Uterus (tissue), 3 donors: ENCODE measurements at regions not wholly inside any gene's neighbourhood (a gene's known extent, or its start where the extent isn't known, plus 50 kb on each side); places are given as distances from the start of the nearest gene placed in this dataset.

Experiments used
- DNase-seq, 2 donors: peaks; one replicate each; pipeline ENCODE4 v3.0.0-alpha.2; 2019 to 2020
- H3K27ac ChIP-seq, 2 donors: fragments of 200-600 bp; sonication (generic); 1 replicate in 1 of 2; 2 replicates in 1 of 2; pipeline ENCODE4 v1.5.1; 2016 to 2018
- H3K27me3 ChIP-seq, 2 donors: fragments of 200-600 bp; sonication (generic); one replicate each; pipeline ENCODE4 v1.5.1; 2018 to 2019; ENCODE audit warnings: control low read depth in 1 of 2
- H3K36me3 ChIP-seq, 2 donors: fragments of 200-600 bp; sonication (generic); one replicate each; pipeline ENCODE4 v1.5.1; 2019; ENCODE audit warnings: control low read depth in 1 of 2
- H3K4me1 ChIP-seq, 2 donors: fragments of 200-600 bp; sonication (generic); one replicate each; pipeline ENCODE4 v1.5.1; 2018 to 2019; ENCODE audit warnings: control low read depth in 1 of 2
- H3K4me3 ChIP-seq, 2 donors: fragments of 200-600 bp; sonication (generic); 1 replicate in 1 of 2; 2 replicates in 1 of 2; pipeline ENCODE4 v1.5.1; 2018 to 2019; ENCODE audit warnings: mild to moderate bottlenecking in 1 of 2
- H3K9me3 ChIP-seq, 2 donors: fragments of 200-600 bp; sonication (generic); one replicate each; pipeline ENCODE4 v1.5.1; 2019; ENCODE audit warnings: control low read depth in 1 of 2
- POLR2A ChIP-seq, 2 donors: fragments of 450-650 bp; IDR thresholded peaks; one replicate each; pipeline ENCODE4 v1.6.1; 2016; ENCODE audit warnings: antibody characterized with exemption in 2 of 2, mild to moderate bottlenecking in 1 of 2, moderate library complexity in 1 of 2
- intact Hi-C: fragments of 100-400 bp; cut with DNase I; formaldehyde crosslinking; loops from one replicate; pipeline ENCODE4 v1.15.1; 2023; ENCODE audit warnings: low total_unique reads
- TF ChIP-seq, protein P1 (sequence below), 4 experiments: fragments of 200-600 bp in 2 of 4; fragments of 450-650 bp in 2 of 4; sonication (generic) in 2 of 4; IDR thresholded peaks; one replicate each; pipeline ENCODE4 v1.5.1; 2016 to 2019; ENCODE audit warnings: antibody characterized with exemption in 4 of 4, mild to moderate bottlenecking in 2 of 4, moderate library complexity in 1 of 4
- donor health status: DM: yes; HTN: yes; CAD: no.

DNA sequence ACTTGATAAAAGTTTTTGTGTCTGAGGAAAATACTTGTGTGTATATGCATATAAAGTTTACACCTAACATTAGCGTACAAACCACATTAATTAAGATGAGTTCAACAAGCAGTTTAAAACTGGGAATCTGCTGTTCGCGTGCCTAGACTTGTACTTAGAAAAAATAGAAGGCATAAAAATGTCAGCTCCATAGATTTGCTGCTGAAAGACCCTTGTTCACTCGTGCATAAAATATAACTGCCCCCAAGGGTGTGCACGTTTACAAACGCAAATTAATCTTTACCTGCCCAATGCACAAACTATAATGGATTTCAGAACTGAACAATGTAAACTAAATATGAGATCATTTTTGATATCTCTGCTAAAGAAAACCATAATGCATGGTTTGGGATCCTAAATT lies 392.3 kb upstream of the ADGRL2 start:
- TF ChIP-seq, protein P1, sequence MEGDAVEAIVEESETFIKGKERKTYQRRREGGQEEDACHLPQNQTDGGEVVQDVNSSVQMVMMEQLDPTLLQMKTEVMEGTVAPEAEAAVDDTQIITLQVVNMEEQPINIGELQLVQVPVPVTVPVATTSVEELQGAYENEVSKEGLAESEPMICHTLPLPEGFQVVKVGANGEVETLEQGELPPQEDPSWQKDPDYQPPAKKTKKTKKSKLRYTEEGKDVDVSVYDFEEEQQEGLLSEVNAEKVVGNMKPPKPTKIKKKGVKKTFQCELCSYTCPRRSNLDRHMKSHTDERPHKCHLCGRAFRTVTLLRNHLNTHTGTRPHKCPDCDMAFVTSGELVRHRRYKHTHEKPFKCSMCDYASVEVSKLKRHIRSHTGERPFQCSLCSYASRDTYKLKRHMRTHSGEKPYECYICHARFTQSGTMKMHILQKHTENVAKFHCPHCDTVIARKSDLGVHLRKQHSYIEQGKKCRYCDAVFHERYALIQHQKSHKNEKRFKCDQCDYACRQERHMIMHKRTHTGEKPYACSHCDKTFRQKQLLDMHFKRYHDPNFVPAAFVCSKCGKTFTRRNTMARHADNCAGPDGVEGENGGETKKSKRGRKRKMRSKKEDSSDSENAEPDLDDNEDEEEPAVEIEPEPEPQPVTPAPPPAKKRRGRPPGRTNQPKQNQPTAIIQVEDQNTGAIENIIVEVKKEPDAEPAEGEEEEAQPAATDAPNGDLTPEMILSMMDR (IDR thresholded peaks at IDR 0.05) = no peak
- TF ChIP-seq POLR2A (IDR thresholded peaks at IDR 0.05) = no peak
- H3K36me3 ChIP-seq = no peaks in the 10 kb centered on the region
- DNase-seq = no peak
- H3K27me3 ChIP-seq = no peaks in the 10 kb centered on the region
- no peak overlapping the region for H3K27ac ChIP-seq
- no peaks in the 10 kb centered on the region for H3K9me3 ChIP-seq
- H3K4me1 ChIP-seq = no peaks in the 10 kb centered on the region
- no peak overlapping the region for H3K4me3 ChIP-seq
- intact Hi-C loops = no loop called here

GRCh38 chr1:81407000-81407821 lies 393.5 kb upstream of the ADGRL2 start:
- intact Hi-C loops = no loop called here
- TF ChIP-seq POLR2A (IDR thresholded peaks at IDR 0.05) = no peak
- TF ChIP-seq, protein P1 (IDR thresholded peaks at IDR 0.05) = no peak
- H3K9me3 ChIP-seq = no peaks in the 10 kb centered on the region
- no peak overlapping the region for H3K4me3 ChIP-seq
- no peaks in the 10 kb centered on the region for H3K4me1 ChIP-seq
- no peak overlapping the region for H3K27ac ChIP-seq
- H3K36me3 ChIP-seq = no peaks in the 10 kb centered on the region
- no peaks in the 10 kb centered on the region for H3K27me3 ChIP-seq
- no peak for DNase-seq

GRCh38 chr1:81406292-81406999 lies 394.3 kb upstream of the ADGRL2 start:
- no peak for DNase-seq
- intact Hi-C loops = no loop called here
- H3K27ac ChIP-seq = no peak overlapping the region
- H3K36me3 ChIP-seq = no peaks in the 10 kb centered on the region
- H3K4me3 ChIP-seq = no peak overlapping the region
- H3K4me1 ChIP-seq = no peaks in the 10 kb centered on the region
- H3K9me3 ChIP-seq = no peaks in the 10 kb centered on the region
- no peaks in the 10 kb centered on the region for H3K27me3 ChIP-seq
- no peak for TF ChIP-seq POLR2A (IDR thresholded peaks at IDR 0.05)
- TF ChIP-seq, protein P1 (IDR thresholded peaks at IDR 0.05) = no peak

GRCh38 chr1:81398041-81398440 lies 402.7 kb upstream of the ADGRL2 start:
- intact Hi-C loops = no loop called here
- TF ChIP-seq, protein P1 (IDR thresholded peaks at IDR 0.05) = no peak
- no peak for TF ChIP-seq POLR2A (IDR thresholded peaks at IDR 0.05)
- Histone ChIP-seq H3K4me3 (no peak overlapping the region), H3K36me3 (no peaks in the 10 kb centered on the region), H3K4me1 (no peaks in the 10 kb centered on the region), H3K27ac (no peak overlapping the region), H3K27me3 (no peaks in the 10 kb centered on the region), H3K9me3 (no peaks in the 10 kb centered on the region)
- no peak for DNase-seq
